ENCODE measurements at regions not wholly inside any gene's neighbourhood (a gene's known extent, or its start where the extent isn't known, plus 50 kb on each side); places are given as distances from the start of the nearest gene placed in this dataset.

GRCh38 chr10:3720228-3721019, 64.6 kb downstream of the KLF6 start:
- TF ChIP-seq CTCF (IDR thresholded peaks at IDR 0.05) (no peak), POLR2A (IDR thresholded peaks at IDR 0.05) (no peak)
